ENCODE measurements at regions not wholly inside any gene's neighbourhood (a gene's known extent, or its start where the extent isn't known, plus 50 kb on each side); places are given as distances from the start of the nearest gene placed in this dataset.
"Not testable (repeated sequence)": the region's sequence is repeated elsewhere in the genome, so short reads cannot be mapped to it uniquely, and the experiment has no call there.

- no peak for DNase-seq (ENCODE audit: low read depth)
Observed at GRCh38 chr3:8001712-8002111, 499.9 kb upstream of the LMCD1 start.

DNA sequence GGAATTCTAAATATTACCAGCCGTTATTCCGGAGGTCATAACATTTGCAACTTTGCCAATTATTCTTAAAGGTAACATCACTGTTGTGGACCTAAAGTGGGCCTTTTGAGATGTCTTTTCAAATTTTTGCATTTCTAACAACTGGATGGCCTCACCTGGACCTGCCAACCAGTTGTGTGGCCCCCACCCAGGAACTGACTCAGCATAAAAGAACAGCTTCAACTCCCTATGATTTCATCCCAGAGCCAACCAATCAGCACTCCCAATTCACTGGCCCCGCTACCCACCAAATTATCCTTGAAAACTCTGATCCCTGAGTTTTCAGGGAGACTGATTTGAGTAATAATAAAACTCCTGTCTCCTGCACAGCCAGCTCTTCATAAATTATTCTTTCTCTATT, 489.7 kb upstream of the LMCD1 start:
- DNase-seq (ENCODE audit: low read depth), result no peak

DNA sequence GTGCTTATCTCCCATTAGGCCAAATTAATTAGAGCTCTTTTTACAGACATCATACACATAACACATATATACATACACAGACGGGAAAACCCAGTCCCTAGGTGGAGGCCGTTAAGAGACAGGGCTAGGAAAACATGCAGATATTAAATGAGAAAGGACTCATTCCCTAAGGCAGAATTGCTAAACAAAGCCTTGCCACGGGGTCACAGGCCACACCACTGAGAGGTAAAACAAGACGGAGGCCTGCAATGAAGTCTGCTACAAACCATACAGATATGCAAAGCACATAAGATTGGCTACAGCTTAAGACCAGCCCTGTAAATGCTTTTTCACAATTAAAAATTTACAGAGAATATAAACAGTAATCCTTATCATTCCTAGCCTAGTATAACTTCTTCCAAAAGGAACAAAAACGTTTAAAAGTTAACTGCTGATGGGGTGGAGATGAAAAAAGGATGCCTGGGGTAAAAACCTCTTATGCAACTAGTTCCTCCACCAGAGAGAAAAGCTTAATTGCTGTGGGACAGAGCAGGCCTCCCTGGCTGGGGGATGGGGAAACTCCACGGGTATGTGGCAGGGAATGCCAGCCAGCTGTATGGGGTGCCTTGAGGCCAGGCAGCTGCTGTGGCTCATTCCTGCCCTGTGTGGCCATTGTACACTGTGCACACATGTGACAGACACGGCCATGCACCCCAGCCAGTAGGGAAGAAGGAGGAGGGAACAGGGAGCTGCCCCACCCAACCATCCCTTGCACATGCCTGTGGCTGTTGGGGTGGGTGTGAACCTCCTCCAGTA, 481.4 kb upstream of the LMCD1 start:
- DNase-seq (ENCODE audit: low read depth), result no peak

DNA sequence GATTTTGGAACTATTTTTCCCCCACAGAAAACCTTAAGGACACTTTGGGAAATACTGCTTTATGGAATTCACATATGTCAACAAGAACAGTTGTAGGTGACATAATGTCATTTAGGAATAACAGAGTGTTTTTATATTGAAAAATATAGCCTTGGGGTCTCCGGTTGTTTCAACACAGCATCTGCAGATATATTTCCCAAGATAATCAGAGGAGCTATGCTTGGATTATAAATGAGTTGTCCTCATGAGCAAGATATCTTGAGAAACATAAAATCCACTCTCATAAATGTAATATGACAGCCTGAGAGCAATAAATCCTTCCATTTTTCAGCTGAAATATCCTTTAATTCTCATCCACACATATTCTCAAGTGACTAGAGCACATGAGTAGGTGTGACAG, 473.7 kb upstream of the LMCD1 start:
- DNase-seq (ENCODE audit: low read depth), result no peak

- no peak for DNase-seq (ENCODE audit: low read depth)
Observed at GRCh38 chr3:8050283-8050682, 451.3 kb upstream of the LMCD1 start.

DNA sequence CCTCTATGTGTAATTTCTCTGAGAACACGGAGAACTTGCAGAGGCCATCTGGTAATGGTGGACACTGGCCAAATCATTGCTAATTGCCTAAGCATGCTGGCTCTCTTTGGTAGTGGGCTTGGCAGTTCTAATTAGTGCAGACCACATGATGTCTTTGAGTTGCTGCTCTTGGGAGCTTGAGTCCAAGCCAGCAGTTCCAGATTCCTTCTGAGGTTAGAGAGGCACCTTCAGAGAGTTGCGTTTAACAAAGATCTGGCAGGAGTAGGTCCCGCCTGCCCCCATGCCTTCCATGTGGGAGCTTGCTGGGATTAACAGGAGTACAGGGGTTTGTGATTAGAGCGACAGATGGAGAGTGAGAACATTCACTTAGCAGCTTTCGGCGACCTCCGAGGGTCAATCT, 449.0 kb upstream of the LMCD1 start:
- DNase-seq (ENCODE audit: low read depth), result no peak

DNA sequence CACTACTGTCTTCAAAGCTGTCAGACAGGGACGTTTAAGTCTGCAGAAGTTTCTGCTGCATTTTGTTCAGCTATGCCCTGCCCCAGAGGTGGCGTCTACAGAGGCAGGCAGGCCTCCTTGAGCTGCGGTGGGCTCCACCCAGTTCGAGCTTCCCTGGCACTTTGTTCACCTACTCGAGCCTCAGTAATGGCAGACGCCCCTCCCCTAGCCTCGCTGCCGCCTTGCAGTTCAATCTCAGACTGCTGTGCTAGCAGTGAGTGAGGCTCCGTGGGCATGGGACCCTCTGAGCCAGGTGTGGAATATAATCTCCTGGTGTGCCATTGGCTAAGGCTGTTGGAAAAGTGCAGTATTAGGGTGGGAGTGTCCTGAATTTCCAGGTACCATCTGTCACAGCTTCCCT, 433.5 kb upstream of the LMCD1 start:
- not testable (repeated sequence) for DNase-seq (ENCODE audit: low read depth)

DNA sequence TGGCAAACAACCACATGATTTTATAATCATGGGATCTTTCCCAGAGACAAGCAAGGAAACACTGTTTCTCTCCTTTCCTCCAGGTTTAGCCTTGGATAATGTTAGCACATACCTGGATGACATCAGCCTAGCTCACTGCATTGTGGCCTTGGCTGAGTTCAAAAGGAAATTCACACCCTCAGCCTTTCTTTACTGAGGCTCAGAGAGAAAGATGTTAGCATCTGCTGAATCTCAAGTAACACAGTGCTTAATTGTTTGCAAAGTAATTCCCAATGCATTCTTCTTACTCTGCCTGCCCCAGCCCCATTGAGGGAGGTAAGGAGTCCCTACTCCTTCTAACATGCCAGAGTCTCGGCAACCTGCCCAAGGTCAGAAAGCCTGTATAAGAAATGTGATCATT, 432.2 kb upstream of the LMCD1 start:
- DNase-seq (ENCODE audit: low read depth), result no peak

GRCh38 chr3:8070011-8070410, 431.6 kb upstream of the LMCD1 start:
- DNase-seq (ENCODE audit: low read depth), result no peak

- DNase-seq (ENCODE audit: low read depth), result not testable (repeated sequence)
Observed at GRCh38 chr3:8074740-8075139, 426.9 kb upstream of the LMCD1 start.

DNA sequence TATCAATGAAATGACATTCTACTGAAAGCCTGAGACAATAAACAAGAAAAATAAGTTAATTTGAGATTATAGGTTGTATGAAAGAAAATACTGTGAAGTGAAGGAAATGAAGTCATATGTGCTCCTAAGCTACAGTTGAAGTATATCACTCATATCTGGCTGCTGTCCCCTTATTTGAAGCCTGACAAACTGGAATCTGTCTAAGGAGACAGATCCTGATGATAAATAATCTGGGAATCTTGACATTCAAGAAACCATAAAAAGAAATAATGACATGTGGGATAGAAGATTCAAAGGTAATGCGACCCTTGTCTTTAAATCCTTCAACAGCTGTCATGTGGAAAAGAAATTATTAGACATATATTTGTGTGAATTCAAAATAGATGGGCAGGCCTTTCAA, 424.5 kb upstream of the LMCD1 start:
- DNase-seq (ENCODE audit: low read depth), result no peak

DNA sequence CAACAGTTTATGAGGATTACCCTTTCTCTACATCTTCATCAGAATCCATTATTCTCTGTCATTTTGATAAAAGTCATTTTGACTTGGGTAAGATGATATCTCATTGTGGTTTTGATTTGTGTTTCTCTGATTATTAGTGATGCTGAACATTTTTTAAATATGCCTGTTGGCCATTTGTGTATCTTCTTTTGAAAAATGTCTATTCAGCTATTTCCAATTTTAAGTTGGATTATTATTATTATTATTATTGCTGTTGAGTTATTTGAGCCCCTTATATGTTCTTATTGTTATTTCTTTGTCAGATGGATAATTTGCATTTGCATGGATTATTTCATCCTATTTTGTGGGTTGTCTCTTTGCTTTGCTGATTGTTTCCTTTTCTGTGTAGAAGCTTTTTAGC, 421.2 kb upstream of the LMCD1 start:
- DNase-seq (ENCODE audit: low read depth), result no peak

GRCh38 chr3:8085498-8085897, 416.1 kb upstream of the LMCD1 start:
- no peak for DNase-seq (ENCODE audit: low read depth)

GRCh38 chr3:8087951-8088350, 413.7 kb upstream of the LMCD1 start:
- no peak for DNase-seq (ENCODE audit: low read depth)

DNA sequence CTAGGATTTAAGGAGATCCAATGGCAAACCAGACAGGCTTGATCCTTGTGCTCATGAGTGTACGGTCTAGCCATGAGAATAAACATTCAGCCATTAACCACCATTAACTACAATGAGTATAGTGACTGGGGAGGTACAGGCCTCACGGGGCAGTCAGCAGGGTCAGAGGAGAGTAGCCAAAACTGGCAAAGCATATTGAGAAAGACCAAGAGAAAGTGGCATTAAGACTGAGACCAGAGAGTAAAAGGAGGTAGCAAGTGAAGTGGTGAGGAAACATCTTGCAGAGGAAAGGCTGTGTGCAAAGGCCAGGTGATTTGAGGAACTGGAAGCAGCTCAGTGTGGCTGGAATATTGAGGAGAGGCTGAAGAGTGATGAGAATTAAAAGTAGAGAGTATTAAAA, 407.2 kb upstream of the LMCD1 start:
- DNase-seq (ENCODE audit: low read depth), result no peak

- DNase-seq (ENCODE audit: low read depth), result no peak
Observed at GRCh38 chr3:8095724-8096123, 405.9 kb upstream of the LMCD1 start.

GRCh38 chr3:8097690-8098089, 403.9 kb upstream of the LMCD1 start:
- no peak for DNase-seq (ENCODE audit: low read depth)

- DNase-seq (ENCODE audit: low read depth), result no peak
Observed at GRCh38 chr3:8103954-8104353, 397.7 kb upstream of the LMCD1 start.

DNA sequence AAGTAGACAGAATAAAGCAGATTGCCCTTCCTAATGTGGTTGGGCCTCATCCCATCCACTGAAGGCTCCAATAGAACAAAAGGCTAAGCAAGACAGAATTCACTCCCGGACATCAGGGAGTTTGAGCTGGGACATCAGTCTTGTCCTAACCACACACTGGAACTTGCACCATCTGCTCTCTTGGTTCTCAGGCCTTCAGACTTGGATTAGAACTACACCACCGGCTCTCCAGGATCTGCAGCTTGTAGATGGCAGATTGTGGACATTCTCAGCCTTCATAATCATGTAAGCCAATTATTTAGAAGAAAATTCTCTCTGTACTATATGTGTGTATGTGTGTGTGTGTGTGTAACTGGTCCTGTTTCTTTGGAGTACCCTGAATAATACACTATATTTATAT, 394.7 kb upstream of the LMCD1 start:
- DNase-seq (ENCODE audit: low read depth), result no peak

- peak; percentile 19 for DNase-seq (ENCODE audit: low read depth)
Observed at GRCh38 chr3:8110966-8111798, 390.4 kb upstream of the LMCD1 start.

DNA sequence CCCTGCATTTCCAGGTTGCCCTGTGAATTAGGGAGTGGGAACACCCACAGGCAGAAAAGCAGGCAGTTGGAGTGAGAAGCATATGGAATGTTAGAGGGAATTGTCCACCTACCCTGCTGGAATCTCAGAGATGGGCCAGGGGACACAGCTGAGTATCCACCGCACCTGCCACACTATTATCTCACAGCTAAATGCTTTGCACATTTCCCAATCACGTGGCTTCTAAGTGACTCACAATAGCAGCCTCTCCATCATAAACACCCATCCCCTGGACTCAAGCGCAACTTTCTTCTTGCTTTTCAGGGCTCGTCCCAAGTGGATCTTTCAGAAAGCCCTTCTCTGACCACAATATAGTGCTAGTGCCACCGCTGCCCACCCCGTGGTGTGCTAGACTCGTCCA, 389.0 kb upstream of the LMCD1 start:
- no peak for DNase-seq (ENCODE audit: low read depth)

DNA sequence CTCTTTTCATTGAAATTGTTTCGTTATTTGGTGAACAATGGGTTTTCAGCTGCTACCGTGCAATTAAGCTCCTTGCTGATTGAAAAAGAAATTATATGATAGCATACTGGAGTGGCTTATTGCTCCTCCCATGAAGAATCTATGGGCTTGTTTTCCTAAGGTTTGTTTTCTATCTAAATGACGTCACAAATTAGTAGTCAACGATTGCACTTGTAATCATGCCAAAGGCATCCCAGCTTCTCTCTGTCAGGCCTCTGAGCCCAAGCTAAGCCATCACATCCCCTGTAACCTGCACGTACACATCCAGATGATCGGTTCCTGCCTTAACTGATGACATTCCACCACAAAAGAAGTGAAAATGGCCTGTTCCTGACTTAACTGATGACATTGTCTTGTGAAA, 388.0 kb upstream of the LMCD1 start:
- no peak for DNase-seq (ENCODE audit: low read depth)

DNA sequence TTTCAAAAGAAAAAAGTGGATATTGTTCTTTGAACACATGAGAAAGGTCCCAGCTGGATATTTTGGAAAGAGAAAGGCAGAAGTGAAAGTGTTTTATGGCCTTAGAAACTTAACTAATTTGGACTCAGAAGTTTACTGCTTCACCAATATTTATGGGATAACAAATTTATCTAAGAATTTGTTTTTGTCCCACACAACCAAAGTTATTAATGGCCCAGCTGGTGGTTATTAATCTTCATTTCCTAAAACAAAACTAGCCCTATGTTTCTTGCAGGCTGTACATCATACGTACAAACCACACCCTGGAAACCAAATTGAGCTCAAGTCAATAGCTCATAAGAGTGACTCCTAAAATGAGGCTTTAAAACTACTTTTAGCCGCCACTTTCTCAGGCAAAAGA, 372.9 kb upstream of the LMCD1 start:
- DNase-seq (ENCODE audit: low read depth), result no peak

- DNase-seq (ENCODE audit: low read depth), result no peak
Observed at GRCh38 chr3:8136553-8136952, 365.1 kb upstream of the LMCD1 start.
